Stimulated activated CD4-positive, alpha-beta T cell treated with anti-CD3 and anti-CD28 coated beads, Interleukin-2, amount 100 ng/mL, for 48 hours (primary cell): ENCODE measurements at regions not wholly inside any gene's neighbourhood (a gene's known extent, or its start where the extent isn't known, plus 50 kb on each side); places are given as distances from the start of the nearest gene placed in this dataset.

ENCODE experiments used
- DNase-seq, 2 donors: peaks; one replicate each; pipeline ENCODE4 v3.0.0-alpha.2; 2020

GRCh38 chr10:124285587-124286527, 132.9 kb downstream of the OAT start:
- DNase-seq: no peak

- DNase-seq: no peak
Measured at GRCh38 chr10:124283949-124284250, 134.8 kb downstream of the OAT start.

- no peak for DNase-seq
Measured at GRCh38 chr10:124283215-124283948, 135.3 kb downstream of the OAT start.

DNA sequence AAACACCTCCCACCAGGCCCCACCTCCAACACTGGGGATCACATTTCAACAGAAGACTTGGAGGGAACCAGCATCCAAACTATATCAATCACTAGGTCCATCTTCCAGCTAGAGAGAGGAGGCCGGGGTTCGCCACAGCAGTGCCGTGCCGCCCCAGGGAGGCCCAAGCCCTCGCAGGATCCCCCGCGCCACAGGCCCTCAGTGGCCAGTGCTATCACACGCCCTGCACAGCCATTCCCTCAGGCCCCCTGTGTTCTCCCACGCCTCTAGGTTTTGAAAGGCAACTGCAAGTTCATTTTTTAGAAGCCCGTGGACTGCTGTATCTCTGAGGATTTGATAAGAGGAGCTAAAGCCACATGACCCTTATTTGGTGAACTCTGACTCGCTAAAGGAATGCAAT, 136.4 kb downstream of the OAT start:
- no peak for DNase-seq

DNA sequence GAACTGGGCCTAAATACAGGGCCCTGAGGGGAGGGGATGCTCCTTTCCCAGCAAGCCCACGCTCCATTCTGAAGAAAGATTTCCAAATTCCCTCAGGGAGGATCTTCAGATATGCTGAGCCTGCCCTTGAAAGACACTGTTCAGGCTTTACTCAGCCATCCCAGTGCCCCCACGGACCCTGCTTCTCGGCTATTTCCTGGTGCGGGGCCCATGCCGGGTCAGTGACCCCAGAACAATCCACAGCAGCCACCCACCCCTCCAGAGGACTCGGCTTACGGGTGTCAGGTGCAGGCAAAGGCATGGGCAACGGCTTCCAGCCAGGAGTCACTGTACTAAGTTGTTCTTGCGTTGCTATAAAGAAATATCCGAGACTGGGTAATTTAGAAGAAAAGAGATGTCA, 137.1 kb downstream of the OAT start:
- DNase-seq: no peak

DNA sequence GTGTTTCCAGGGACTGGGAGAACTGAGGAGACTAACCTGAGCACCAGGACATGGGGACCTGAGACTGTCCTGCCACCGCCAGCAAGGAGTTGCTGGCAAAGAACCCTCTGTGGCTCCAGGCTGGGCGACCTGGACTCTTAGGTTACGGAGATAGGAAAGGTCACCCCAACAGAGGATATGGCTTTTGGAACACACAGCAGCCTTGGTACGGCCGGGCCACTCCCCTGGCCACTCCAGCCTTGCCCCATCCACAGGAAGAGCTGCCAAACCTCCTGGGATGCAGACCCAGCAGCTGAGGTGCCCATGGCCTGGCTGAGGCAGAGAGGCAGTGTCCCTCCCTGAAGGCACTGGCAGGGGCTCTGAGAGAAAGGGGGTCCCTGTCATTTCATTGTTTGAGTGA, 137.8 kb downstream of the OAT start:
- no peak for DNase-seq

- DNase-seq: no peak
Measured at GRCh38 chr10:124279882-124280281, 138.8 kb downstream of the OAT start.

DNA sequence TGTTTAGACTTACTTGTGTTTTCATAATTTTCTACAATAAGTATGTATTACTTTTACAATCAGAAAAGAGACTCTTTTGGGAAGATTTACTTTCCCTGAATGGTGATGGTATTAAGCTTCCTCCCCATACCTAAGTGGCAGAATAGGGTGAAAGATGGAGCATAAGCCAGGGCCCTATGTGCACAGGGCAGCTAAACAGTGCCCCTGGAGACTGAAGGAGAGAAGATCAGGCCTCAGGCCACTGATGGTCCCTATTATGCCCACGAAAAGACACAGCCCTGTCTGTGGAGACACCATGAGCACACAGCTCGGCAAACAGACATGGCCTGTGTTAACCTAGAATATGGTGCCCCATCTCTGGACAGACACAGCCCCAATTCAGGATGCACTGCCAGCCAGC, 139.4 kb downstream of the OAT start:
- DNase-seq: no peak

DNA sequence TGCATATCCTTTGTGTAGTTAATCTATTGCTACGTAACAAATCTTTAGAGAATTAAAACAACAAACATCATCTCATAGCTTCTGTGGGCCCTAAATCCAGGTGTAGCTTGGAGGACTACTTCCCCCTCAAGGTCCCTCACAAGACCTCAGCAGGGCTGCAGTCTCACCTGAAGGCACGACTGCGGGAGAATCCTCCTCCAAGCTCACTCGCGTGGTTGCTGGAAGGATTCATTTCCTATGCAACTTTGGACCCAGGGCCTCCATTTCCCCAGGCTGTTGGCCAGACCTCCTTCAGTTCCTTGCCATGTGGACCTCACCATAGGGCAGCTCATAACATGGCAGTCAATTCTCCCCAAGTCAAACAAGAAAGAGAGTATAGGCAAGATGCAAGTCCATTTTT, 140.4 kb downstream of the OAT start:
- DNase-seq: no peak

DNA sequence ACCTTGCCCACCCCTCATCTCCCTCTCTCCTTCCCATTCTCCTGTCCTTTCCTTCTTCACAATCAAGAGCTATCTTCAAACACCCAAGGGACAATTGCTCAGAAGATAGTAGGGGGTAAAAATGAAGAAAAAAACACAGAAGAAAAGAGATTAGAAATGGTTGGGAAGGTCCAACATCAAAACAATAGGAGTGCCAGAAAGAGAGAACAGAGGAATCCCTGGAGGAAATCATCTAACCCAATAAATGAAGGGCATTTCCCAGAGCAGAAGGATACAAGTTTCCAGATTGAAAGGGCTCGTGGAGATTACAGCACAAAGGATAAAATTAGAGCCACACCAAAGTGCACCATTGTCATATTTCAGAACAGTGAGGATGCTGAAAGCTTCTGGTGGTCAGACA, 145.6 kb downstream of the OAT start:
- DNase-seq: no peak

GRCh38 chr10:124271676-124272075, 147.0 kb downstream of the OAT start:
- no peak for DNase-seq

DNA sequence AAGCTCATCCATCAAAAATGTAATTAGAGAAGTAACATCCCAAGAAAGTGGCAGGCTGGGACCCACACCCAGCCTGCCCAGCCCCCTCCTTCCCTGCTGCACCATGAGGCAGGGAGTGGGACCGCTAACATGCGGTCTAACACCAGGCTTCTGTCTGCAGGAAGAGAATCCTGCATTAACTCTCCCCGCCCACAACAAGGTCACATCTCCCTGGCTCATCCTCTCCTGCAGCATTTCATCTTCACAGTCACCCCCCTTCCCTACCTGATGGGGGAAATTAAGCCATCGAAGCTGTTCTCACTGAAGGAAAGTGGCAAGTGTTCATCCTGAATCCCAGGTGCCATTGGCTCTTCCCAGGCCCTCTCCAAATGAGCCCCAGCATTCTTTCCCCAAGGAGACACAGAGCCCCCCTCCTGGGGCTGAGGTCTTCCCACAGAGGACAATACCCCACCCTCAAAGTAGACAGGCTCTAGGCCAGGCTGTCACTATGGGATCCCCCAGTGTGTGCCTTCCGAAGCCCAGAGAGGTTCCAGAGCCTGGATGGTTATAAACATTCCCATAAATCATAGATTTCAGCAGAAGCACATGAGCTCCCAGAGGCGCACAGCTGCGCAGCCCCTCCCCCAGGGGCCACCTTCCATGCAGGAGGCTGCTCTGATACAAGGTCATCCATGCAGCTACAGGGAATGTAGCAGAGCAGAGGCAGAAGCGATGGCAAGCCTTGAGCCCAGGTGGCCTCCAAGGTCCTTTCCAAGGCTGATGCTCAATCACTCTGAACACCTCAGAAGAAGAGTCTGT, 148.0 kb downstream of the OAT start:
- no peak for DNase-seq

DNA sequence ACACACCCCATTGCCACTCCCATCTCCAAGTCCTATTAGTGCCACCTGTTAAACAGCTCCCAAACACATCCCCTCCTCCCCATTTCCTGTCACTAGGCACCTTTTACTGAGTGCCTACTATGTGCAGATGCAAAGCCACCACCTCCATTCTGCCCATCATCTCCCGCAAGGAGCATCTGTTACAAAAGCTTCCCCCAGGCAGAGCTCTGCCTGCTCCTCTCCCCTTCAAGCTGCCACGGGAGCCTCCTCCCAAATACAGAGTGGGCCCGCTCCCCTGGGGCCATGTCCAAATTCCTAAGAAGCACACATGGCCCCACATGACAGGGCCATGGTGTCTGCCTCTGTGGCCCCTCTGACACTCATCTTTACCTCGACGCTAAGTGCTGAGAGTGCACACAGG, 149.7 kb downstream of the OAT start:
- DNase-seq: no peak

DNA sequence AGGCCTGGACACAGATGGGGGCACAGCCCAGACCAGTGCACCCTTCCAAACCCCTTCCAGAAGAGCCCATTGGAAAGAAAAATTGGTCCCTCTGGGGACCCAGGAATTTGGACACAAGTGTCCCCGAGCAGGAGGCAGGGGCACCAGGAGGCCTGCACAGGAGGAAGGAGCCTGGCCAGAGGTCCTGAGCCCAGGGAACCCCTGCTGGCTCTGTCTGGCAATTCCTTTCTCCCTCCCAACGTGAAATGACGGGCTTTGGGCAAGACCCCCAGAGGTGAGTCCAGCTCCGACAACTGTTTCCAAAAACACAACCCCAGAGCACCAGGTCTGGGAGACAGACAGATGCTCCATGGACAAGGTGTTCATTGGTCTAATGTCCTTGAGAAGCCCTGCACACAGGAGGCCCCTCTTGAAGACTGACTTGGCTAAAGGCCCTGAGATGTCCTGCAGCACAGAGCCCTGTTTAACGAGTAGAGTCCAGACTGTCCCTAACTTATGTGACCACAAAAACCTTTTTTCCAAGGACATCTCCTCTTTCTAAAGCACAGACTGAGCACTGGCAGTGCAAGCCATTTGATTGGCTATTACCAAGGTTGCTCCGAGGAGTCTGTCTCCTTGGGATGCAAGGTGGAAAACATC, 150.7 kb downstream of the OAT start:
- DNase-seq: no peak

- DNase-seq: no peak
Measured at GRCh38 chr10:124267231-124267885, 151.4 kb downstream of the OAT start.

DNA sequence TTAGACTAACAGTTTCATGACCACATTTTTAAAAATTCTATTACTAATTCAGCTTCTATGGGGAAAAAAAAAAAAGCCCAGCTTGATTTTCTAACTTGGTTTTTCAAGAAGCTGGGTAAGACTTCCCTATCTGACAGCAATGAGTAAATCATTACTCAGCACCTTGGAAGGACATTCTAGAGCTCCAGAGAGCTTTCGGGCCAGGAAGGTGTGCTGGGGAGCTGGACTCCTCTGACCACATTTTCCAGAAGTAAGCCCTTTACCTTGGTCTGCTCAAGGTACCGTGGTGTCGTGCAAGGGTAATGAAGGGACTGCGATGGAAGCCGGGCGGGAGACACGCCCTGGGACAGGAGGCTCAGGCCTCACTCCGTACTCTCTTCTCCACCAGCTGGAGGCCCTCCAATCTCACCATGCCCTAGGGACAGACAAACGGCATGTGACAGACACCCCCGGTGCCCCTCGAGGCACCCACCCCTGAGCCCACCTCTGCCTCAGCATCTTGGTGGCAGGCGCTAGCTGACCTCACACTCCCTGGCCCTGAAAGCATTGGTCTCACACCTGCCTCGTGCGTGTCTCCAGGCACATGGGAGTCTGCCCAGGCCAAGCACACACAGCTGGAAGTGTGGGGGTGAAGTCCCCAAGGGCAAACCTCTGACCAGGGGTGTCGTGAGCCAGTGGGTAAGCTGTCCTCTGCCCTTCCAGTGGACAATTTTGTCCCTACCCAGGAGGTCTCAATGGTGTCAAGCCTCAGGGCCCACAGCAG, 152.1 kb downstream of the OAT start:
- DNase-seq: no peak

DNA sequence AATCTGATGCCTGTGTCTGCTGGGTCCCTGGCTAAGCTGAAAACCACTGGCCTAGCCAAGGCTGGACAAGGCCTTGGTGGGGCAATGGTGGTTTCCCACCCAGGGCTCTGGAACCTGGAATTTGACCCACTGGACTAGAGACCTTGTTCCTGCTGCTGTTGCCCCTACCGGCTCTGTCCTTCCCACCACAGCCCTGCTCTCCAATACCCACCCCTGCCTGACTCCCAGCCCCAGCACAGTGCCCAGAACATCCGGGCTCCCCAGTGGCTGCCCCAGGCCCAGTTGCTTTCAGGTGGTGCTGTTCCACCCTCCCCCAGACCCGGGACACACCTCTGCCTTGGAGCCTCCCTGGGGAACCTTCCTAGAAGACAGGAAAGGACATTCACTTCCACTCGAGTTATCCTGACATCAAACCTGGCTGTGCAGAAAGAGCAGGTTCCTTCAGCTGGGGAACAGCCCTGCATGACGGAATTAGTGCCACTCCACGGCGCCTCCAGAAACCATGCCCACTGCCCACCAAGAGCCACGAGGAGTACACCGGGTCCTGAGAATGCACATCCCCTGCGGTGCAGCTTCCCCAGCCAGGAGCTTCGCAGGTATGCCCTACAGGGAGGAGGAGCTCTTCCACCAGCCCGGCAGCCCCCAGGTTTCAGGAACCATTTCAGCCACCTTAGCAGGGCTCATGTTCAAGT, 152.8 kb downstream of the OAT start:
- no peak for DNase-seq

DNA sequence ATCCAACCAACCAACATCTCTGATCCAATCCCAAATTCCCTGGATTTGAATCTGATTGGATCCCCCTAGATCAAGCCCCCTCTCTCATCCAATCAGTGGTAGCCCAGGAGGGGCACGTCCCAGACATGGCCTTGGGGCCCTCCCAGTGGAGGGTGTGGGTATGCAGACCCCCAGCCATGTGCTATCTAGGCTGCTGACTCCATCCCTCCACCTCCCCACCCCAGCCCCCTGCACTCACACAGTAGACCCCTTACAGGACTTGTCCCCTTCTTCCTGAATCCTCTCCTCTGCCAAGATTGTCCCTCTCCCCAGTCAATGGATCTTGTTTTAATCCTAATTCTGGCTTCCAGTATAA, 153.4 kb downstream of the OAT start:
- DNase-seq: no peak

DNA sequence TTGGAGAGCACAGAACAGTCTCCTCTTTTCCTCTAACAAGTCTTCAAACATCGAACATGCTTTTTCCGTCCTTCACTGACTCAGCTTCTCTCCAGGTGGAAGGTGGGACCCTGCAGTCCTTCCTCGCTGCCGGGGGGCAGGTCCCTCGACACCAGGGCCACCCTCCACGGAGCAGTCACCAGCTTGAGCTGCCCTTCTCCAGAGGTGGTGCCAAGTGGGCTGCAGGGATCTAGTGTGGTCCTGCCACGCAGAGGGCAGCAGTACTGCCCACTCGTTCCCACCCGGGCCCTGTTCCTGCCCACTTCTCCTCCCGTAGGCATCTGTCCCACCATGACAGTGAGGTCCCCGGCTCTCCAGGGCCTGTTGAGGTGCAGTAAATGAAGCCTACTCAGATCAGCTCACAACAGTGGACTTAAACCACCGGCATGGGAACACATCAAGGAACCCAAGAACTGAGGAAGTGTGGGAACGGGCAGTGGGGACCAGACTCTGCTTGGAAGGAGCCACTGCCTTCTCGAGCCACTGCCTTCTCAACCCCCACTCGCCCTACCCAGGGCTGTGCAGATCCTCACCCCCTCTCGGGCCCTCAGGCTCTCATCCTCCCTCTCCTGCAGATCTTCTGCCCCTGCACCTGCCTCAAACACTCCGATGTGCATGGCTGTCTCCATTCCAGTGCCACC, 153.9 kb downstream of the OAT start:
- no peak for DNase-seq

DNA sequence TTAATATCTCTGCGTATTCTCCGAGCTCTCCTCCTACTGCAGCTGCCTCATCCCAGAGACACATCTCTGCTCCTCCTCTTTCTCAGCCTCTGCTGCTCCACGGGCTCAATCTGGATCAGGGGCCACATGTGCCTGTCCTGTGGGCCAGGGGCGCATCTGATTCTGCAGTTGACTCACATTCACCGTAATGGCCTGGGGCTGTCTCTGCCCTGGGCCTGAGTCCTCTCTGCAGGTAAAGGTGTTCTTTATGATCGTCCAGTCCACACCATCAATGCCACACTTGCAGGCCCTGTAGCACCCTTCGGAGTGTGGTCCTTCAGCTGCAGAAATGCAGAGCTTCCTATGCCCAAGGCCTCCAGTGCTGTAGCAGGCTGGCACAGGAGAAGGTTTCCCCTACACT, 154.5 kb downstream of the OAT start:
- no peak for DNase-seq

DNA sequence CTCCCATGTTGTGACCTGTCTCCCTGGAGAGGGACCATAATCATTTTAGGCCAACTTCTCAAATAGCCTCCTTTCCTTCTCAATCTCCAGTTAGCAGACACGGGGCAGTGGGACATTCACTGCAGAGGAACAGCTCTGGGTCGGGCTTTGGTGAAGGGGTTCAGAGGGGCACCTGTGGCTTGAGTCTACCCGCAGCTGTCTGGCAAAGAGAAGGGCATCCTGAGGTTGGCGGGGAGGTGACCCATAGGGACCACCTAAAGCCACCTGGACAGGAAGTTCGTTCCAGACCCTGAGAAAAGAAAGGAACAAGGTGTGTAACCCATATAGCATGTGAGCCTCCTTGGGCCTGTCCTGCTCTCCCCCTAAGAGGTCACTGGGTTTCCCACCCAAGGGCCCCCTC, 155.0 kb downstream of the OAT start:
- DNase-seq: no peak
